GM21447 (cell line): ENCODE measurements at regions not wholly inside any gene's neighbourhood (a gene's known extent, or its start where the extent isn't known, plus 50 kb on each side); places are given as distances from the start of the nearest gene placed in this dataset.

Experiments
- ATAC-seq: cut with Tn5 transposase; IDR thresholded peaks from one replicate; pipeline ENCODE4 v1.9.1; 2021; ENCODE audit not compliant: unreplicated experiment

- no peak for ATAC-seq
Measured at GRCh38 chr19:28021259-28022185, 1191.4 kb downstream of the UQCRFS1 start.

DNA sequence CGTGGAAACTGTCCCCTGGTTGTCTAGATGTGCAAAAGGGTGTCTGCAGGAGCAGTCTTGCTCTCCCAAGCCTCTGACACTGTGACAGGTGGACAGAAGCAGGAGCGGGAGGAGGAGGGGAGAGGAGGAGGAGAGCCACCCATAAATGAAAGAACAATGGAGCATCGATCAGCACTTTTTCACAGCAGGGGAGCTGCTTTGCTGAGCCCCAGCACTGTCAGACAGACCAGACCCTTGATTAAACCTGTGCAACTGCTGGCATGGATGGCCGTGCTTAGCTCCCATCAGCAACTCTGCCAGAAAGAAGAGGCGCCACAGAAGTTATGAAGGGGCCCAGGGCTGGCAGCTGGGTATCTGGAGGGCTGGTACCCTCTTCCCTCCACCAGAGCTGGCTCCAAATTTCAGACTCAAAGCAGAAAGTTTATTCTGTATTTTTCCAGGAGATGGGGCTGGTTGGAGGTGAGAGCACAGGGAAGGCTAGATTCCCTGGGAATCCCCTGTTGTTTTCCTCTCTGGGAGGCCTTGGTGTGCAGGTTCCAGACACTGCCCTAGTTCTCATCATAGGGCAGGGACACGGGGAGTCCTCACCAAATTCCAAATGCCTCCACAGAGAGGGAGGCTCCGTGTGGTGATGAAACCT is 1192.2 kb downstream of the UQCRFS1 start:
- ATAC-seq, result no peak

- no peak for ATAC-seq
Measured at GRCh38 chr19:28019901-28020300, 1193.0 kb downstream of the UQCRFS1 start.

GRCh38 chr19:28019371-28019770 is 1193.6 kb downstream of the UQCRFS1 start:
- ATAC-seq, result no peak

- ATAC-seq, result no peak
Measured at GRCh38 chr19:28018499-28018898, 1194.5 kb downstream of the UQCRFS1 start.

DNA sequence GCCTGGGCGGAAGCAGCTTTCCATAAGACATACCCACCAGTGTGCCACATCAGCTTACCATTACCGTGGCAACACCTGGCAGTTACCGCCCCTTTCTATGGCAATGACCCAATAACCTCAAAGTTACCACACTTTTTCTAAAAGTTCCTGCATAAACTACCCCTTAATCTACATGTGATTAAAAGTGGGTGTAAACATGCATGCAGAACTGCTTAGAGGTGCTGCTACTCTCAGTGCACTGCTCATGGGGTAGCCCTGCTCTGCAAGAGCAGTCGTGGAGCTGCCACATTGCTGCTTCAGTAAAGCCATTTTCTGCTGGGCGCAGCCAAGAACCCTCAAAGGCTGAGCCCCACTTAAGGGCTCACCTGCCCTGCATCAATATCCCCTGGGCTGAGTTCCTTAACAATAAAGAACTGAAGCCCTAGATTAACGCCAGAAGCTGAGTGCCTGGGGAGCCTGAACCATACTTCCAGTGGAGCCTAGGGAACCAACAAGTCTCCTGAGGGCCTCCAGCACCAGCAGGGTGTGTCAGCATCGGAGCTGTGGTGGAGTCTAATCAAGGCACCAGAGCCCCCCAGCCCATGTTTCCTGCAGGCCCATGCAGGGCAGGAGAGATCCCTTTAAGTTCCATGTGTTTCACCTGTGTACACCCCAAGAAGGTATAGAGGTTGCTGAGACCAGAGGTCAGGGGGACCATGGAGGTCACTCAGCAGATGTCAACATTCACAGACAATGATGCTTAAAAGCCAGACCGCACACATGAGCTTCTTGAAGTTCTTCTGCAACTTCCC is 1198.1 kb downstream of the UQCRFS1 start:
- no peak for ATAC-seq

- ATAC-seq, result no peak
Measured at GRCh38 chr19:28012361-28012760, 1200.6 kb downstream of the UQCRFS1 start.

DNA sequence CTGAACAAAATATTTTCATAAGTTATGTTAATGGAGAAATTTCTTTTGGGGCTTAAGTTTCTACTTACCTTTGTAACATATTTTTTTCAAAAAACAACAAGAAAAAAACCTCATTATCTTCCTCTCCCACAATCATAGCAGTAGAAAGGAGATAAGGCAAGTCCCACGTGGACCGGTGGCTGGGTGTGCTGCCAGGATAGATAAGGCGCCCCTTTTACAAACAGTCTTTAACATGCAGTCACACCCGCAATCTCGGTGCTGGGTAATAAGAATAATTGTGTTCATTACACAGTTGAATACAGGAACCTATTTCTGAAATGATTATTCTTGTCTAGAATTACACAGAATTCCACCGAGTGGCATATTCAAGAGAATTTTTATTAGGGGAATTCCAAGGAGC is 1202.3 kb downstream of the UQCRFS1 start:
- no peak for ATAC-seq

DNA sequence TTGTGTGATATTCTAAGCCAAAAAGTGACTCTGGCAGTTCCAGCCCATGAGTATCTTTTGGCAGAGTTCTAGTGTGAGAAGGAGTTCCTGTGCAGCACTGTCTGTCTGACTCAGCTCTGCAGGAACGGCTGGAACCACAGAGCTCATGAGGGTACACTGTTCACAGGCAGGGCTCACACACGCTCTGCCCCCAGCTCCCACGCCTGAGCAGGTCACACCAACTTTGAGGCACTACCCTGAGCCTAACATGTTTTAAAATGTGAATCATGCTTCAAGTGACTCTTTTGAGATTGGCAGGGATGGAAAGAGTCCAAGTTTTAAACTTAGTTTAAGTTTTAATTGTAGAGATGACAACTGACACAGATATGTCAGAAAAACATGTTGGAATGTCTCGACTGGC is 1203.3 kb downstream of the UQCRFS1 start:
- ATAC-seq, result no peak

GRCh38 chr19:28008695-28009094 is 1204.3 kb downstream of the UQCRFS1 start:
- no peak for ATAC-seq

- ATAC-seq, result no peak
Measured at GRCh38 chr19:28003543-28003942, 1209.4 kb downstream of the UQCRFS1 start.

DNA sequence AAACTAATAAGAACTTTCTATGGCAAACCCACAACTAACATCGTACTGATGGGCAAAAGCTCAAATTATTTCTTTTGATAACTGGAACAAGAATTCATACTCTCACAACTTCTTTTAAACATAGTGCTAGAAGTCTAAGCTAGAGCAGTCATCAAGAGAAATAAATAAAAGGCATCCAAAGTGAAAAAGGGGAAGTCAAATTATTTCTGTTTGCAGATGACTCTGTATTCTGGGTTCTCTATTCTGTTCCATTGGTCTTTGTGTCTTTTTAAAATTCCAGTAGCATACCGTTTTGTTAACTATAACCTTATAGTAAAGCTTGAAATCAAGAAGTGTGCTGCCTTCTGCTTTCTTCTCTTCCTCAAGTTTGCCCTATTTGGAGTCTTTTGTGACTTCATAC is 1215.9 kb downstream of the UQCRFS1 start:
- no peak for ATAC-seq

- no peak for ATAC-seq
Measured at GRCh38 chr19:27993619-27994570, 1219.1 kb downstream of the UQCRFS1 start.

DNA sequence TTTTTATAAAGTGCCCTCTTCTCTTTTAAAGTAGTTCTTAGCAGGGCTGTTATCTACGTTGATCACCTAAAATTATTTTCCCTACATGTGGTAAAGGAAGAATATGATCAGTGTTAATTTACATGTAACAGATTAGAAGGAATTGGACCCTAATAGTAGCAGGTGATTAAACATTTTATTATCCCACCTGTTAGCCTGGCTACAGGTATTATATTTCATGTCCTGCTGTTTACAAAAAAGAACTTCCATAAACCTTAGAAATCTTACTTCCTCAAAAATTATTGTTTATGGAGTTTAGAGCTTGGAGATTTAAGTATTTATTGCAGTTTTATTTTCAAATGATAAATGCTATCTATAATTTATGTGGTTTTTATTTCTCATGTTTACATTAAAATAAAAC is 1226.7 kb downstream of the UQCRFS1 start:
- ATAC-seq, result no peak

DNA sequence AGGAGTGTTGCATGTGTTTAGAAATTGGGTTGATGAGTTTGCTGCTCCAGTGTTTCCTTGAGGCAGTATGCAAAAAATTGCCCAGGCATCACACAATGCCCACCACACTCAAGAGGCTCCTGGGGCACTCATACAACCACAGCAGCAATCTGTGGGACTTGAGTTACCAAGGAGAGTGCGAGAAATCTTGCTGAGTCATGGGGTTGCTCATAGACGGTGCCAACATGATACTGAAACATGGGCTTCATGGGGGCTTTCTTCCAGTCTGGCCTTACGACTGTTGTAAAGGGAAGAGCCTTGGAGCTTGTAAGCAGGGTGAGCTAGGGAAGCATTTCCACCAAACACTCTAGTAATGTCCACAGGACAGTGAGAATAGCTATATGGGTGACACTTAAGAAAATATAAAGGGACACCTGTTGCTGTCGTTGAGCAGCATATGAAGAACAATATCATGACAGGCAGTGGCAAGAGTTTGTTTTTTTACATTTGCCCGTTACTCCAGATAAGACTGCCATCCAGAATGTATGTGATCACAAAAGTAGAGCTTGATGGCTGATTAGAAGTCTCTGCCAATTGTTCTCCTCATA is 1237.4 kb downstream of the UQCRFS1 start:
- ATAC-seq, result no peak

- no peak for ATAC-seq
Measured at GRCh38 chr19:27974082-27974513, 1238.9 kb downstream of the UQCRFS1 start.

GRCh38 chr19:27972291-27973040 is 1240.5 kb downstream of the UQCRFS1 start:
- ATAC-seq, result no peak

- ATAC-seq, result no peak
Measured at GRCh38 chr19:27971869-27972268, 1241.1 kb downstream of the UQCRFS1 start.

DNA sequence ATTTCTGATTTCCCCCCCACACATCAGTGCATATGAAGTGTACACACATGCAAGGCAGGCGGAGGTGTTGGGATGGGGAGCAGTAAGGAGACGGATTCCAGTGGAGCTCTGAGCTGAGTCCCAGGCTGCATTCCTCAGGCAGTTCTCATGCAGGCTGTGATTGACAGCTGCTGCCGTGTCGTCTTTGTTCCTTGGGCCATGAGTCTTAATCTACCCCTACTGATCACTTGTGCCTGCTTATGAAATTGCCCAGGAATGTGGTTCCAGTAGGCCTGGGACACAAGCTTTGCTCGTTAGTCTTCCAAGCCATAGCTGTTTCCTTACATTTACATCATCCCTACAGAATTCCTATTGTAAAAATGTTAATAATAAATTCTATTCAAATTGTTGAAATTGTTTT is 1241.9 kb downstream of the UQCRFS1 start:
- no peak for ATAC-seq
